GM10266 (cell line): ENCODE measurements at regions not wholly inside any gene's neighbourhood (a gene's known extent, or its start where the extent isn't known, plus 50 kb on each side); places are given as distances from the start of the nearest gene placed in this dataset.

ENCODE experiments used
- DNase-seq: peaks from one replicate; pipeline ENCODE4 v3.0.0; 2012; ENCODE audit errors: extremely low spot score
- CTCF ChIP-seq: IDR thresholded peaks from 2 replicates; pipeline ENCODE4 v1.5.1; 2012; ENCODE audit warnings: mild to moderate bottlenecking, low read depth; ENCODE audit not compliant: control insufficient read depth, insufficient read depth; ENCODE audit errors: missing control alignments

- DNase-seq, result no peak
- TF ChIP-seq CTCF, result no peak
These were observed 86.8 kb downstream of the CCT6B start for GRCh38 chr17:34874478-34874877.

- DNase-seq, result no peak
- no peak for TF ChIP-seq CTCF
These were observed 88.6 kb downstream of the CCT6B start for GRCh38 chr17:34872640-34873039.

- no peak for TF ChIP-seq CTCF
- DNase-seq, result no peak
These were observed 91.6 kb downstream of the CCT6B start for GRCh38 chr17:34869641-34870040.

- no peak for TF ChIP-seq CTCF
- no peak for DNase-seq
These were observed 95.5 kb downstream of the CCT6B start for GRCh38 chr17:34865716-34866115.

- no peak for DNase-seq
- no peak for TF ChIP-seq CTCF
These were observed 98.9 kb downstream of the CCT6B start for GRCh38 chr17:34862384-34862783.

- no peak for TF ChIP-seq CTCF
- no peak for DNase-seq
These were observed 99.4 kb downstream of the CCT6B start for GRCh38 chr17:34861864-34862263.

- no peak for TF ChIP-seq CTCF
- DNase-seq, result no peak
These were observed 101.6 kb downstream of the CCT6B start for GRCh38 chr17:34859652-34860051.
